Fibroblast of the conjunctiva (primary cell): ENCODE measurements at regions not wholly inside any gene's neighbourhood (a gene's known extent, or its start where the extent isn't known, plus 50 kb on each side); places are given as distances from the start of the nearest gene placed in this dataset.
"Not testable (repeated sequence)": the region's sequence is repeated elsewhere in the genome, so short reads cannot be mapped to it uniquely, and the experiment has no call there.

Experiments
- DNase-seq: peaks from one replicate; pipeline ENCODE4 v3.0.0-alpha.2; 2010; ENCODE audit warnings: low read depth

DNA sequence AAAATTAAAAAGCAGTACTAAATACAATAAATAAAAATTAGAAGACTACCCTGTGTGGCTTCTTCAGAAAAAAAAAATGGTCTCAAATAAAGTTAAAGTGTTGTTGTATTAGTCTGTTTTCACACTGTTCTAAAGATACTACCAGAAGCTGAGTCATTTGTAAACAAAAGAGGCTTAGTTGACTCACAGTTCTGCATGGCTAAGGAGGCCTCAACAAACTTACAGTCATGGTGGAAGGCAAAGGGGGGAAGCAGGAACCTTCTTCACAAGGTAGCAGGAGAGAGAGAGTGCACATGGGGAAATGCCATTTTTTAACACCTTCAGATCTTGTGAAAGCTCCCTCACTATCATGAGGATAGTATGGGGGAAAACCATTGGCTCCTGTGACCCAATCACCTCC, 612.8 kb downstream of the RNF144A start:
- DNase-seq, result no peak

DNA sequence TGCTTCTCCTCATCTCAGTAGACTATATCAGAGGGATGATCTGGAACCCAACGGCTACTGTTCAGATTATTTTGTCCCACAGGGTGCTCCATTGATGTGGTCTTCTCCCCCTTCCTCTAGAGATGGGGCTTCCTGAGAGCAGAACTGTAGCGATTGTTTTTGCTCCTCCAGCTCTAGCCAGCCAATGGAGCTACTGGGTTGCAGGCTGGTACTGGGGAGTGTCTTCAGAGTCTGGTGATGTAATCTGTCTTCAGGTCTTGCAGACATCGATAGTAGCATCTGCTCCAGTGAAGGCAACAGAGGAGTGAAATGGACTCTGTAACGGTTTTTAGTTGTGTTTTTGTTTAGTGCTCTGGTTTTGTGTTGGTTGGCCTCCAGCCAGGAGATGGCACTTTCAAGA, 621.9 kb downstream of the RNF144A start:
- DNase-seq, result no peak

DNA sequence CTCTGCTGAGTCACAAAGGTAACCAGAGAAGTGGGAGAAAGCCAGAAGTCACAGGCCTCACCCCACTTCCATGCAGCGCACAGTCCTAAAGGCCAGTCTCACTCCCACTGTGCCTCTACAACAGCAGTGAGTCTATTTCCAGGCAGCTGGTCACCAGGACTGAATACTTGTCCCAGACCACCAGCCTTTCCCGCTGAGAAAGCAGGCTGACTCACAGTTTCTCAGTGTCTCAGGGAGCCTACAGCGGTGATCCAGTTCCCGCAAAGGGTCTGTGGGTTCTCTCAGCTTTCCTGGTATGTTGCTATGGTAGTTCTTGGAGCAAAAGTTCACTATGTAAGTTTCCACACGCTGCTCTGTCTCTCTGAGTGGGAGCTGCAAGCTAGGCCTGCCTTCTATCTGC, 622.5 kb downstream of the RNF144A start:
- no peak for DNase-seq

DNA sequence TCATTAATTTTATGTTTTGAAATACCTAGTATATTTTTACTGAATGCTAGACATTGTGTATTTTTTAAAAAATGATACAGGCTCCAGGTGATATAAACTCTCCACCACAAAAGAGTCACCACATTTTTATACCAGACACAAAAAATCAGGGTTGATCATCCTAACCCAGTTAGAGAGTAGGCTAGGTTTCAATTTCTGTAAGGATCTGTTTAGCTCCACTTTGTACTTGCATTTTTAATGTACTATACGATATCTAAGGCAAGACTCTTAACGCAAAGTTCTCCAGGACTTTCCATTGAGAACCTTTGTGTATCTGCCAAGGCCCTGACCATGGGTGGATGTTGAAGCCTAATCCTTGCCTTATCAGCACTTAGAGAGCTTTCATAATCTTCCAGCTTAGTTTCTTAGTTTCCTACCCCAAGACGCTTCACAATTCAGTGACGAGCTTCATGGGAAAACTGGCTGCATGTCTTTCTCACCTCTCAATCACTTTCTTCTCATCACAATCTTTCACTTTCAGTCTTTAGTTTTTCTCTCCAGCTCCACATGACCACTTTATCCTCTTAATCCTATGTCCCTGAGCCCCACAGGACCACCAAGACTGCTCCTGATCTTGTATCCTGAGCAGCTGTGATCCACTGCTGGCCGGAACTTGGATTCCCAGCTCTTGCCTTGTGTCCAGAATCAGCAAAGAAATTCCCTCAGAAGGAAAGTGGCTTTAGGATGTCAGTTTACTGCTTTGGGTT, 635.8 kb downstream of the RNF144A start:
- no peak for DNase-seq

DNA sequence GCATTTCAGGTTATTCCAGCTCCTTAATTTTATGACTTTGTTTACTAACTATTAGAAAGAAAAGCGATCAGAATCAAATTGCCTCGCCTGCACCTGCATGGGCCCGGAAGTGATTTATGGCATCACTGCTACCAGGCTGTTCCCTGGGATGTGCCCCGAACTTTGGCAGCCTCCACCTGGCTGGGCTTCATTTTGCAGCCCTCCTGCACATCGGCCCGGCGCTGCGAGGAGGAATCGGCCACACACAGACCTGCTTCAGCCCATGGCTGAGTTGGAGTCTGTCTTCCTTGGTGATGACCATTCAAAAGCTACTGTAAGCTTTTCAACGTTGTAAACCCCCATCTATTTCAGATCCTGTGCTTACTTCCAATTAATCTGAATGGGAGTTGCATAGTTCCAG, 638.0 kb downstream of the RNF144A start:
- DNase-seq, result no peak

DNA sequence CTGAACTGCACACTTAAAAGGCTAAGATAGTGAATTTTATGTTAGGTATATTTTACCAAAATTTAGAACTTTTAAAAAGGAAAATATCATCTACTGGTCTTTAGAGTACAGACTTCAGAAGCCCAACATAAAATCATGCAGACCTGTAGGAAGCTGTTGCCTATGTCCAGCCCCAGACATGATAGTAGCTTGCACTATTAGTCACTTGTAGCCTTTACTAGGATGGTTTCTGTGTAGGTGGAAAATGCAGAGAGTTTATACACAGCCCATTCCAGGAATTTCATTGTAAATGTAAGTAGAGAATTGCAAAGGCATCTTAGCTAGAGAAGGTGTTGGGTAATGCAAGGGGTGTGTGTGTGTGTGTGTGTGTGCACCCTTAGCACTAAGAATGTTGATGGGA, 640.2 kb downstream of the RNF144A start:
- no peak for DNase-seq

- no peak for DNase-seq
Observed at GRCh38 chr2:7559791-7560190, 642.6 kb downstream of the RNF144A start.

- DNase-seq, result no peak
Observed at GRCh38 chr2:7566382-7566881, 649.2 kb downstream of the RNF144A start.

DNA sequence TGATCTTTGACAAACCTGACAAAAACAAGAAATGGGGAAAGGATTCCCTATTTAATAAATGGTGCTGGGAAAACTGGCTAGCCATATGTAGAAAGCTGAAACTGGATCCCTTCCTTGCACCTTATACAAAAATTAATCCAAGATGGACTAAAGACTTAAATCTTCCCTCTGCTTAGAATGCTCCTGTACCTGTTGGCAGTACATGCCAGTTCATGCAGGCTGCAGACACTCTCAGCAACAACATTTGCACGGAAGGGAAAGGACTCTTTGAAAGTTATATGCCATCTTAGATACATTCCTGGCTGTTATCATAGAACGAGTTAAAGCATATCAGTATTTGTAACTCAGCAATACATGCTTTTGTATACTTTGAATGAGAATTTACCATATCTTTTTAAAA, 649.9 kb downstream of the RNF144A start:
- DNase-seq, result not testable (repeated sequence)

DNA sequence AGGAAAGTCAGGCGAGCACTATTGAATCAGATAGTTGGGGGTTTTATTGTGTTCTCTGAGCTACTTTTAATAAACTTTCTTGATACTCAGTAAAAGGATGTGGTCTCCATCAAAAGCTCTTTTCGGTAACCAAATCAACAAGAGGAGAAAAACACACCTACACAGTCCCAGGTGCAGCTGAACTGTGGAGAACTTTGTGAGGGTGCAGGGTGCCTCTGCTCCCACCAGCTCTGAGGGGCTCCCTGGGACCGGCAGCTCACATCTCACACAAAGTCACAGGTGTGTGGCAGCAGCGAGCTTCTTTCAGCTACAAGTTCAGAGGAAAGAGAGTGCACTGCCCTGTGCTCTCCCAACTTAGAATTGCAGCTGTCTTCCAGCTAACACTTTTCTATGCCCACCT, 650.4 kb downstream of the RNF144A start:
- DNase-seq, result no peak

GRCh38 chr2:7570247-7570646, 653.0 kb downstream of the RNF144A start:
- DNase-seq, result no peak

- no peak for DNase-seq
Observed at GRCh38 chr2:7571701-7572100, 654.5 kb downstream of the RNF144A start.

GRCh38 chr2:7572450-7572849, 655.2 kb downstream of the RNF144A start:
- no peak for DNase-seq

DNA sequence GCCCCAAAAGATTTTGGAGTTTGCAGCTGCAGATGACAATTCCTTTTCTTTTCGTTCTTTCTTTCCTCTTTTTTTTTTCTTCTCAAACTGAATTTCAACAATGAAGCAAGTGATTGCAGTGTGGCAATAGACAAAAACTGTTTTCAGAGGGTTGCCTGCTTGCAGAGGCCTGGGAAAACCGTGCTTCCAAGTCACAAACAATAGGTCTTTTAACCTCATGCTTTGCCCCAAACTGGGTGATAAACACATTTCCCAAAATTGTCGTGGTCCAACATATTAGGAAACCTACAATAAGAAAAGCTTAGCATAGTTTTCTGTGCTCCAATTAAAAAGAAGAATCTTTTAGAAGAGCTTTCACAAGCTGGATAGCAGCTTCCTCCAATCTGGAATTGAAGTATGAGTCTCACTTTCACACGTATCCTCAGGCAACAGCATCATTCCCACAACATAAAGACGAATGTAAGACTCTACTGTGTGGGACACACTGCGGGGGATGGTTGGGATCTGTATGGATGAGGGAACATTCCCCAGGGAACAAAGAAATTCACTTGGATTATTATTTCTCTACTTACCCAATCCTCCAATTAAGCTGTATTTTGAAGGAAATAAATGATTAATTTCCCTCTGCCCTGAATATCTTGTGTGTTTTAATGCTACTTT, 656.1 kb downstream of the RNF144A start:
- no peak for DNase-seq

DNA sequence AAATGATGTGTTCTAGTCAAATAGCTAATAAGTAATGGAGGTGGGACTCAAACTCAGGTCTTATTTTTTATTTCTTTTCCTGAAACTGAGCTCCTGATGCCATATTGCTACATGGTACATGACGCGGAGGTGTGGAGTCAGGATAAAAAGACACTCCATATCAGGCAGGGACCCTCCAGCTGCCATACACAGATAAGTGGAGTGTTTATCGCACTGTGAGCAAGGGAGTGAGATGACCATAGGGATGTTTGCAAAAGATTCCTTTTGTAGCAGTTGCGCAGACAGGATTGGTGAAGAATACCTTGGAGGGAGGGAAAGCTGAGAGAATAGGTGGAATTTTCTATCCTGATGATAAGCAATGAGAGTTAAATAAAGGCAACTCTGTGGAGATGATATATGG, 657.2 kb downstream of the RNF144A start:
- no peak for DNase-seq

- DNase-seq, result no peak
Observed at GRCh38 chr2:7577769-7578168, 660.6 kb downstream of the RNF144A start.

DNA sequence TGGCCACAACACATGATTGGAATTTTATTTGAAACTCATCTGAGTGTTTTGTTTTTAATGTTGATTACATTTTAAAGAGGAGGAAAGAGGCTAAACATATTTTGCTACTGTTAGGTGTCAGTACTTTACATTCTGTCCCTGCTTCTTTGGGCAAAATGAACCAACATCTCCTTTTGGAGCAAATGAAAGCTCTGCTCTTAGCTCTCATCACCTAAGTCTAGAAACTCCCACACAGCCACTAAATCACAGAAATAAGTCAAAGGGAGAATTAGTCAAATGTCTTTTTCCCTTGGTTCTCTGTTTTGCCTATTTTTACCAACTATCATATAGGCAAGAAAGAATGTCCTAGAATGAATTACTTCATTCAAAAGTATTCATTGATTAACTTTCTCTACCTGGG, 666.8 kb downstream of the RNF144A start:
- no peak for DNase-seq

DNA sequence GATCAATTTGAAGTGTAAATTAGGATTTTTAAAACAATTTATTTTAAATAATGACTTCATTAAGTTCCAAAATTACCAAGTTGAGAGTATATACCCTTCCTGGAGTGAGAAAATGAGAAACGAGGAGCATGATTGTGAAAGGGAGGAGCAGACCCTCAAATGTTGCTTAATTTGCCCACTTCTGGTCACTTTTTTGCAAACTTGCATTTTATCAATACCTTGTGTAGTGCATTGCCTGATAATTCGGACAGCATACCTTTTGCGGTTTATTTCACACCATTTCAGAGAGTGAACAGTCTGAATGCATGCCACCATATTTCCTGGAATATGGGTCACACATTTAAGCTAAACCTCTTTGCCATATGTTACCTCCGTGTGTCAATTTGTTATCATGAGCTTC, 669.7 kb downstream of the RNF144A start:
- DNase-seq, result no peak

DNA sequence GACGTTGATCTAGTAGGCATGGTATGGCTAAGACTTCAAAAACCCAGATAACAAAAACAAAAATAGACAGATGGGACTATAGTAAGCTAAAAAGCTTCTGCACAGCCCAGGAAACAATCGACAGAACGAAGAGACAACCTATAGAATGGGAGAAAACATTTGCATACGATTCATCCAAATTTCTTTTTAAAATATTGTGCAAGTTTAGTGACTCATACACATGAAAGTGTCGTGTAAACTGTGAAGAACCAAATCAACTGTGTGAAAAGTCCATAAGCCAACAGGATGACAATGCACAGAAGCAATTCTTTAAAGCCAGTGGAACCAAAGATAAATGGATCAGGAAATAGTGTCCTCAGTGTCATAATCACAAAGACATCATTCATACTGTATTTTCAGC, 671.1 kb downstream of the RNF144A start:
- DNase-seq, result no peak

DNA sequence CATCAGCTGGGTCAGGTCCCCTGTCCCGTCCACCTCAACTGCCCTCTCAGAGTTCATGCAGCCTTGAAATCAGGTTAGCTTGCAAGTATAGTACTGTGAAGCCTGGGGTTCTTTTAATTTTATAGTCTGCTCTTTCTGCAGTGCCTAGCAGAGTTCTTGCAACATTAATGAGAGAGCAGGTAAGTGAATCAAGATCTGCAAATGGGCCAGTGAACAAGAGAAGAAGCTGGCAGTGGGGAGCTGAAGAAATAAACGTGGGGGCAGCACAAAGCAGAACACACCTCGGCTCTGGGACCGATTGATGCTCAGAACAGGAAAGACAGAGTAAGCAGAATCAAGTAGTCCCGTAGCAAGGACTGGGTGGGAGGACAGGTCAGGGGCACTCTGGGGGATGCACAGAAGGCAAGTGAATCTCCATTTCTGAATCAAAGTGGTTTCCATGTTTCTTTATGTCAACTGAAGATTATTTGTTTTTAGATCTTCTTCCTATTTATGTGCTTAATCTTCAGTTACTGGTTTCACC, 675.5 kb downstream of the RNF144A start:
- no peak for DNase-seq

DNA sequence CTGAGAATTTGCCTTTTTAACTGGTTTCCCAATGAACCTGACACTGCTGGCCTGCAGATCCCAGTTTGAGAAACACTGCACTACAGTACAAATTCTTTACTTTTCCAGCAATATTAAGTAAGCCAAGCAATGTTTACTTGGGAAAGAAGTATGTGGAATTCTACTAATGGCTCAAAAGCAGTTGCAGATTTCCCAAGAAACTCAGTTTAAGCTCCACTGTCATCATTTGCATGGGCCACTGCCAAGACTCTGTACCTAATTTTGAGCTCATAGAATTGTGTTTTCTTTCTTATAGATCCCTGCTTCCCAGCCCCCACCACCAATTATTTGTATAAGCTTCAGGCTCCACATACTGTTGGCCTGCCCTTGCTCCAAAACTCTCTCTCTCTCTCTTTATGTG, 676.1 kb downstream of the RNF144A start:
- DNase-seq, result no peak

GRCh38 chr2:7594211-7594610, 677.0 kb downstream of the RNF144A start:
- DNase-seq, result no peak

DNA sequence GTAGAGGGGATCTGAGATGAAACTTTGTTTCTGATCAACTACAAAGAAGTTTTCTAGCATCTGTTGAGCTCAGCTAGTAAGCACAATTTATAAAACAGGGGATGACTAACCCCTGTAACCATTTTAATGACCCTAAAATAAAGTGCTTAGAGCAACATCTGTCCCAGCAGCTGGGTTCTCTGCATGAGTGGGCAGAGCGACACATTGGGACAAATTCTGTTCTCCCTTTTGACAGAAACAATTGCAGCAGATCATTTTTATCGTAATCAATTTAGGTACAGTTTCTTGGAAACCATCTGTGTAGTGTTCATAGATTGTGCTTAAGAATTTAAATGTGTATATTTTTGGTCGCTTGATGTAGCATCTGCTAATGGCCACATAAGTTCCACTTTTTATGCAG, 678.0 kb downstream of the RNF144A start:
- no peak for DNase-seq

DNA sequence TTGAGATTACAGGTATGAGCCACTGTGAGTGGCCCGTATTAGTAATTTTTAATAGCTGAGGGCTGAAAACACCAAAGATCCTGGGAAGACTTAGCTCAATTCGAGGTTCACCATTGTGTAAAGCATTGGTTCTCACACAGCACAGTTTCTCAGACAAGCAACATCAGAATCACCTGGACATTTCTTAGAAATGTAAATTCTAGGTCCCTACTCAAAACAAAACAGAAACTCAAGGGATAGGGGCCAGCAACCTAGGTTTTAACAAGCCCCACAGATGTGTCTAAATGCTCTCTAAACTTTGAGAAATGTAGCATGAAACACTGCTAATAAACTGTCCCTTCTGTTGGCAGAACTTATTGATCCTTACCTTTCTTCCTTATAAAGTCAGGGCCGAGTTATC, 681.2 kb downstream of the RNF144A start:
- no peak for DNase-seq
